Nephron (organoid): ENCODE measurements at regions not wholly inside any gene's neighbourhood (a gene's known extent, or its start where the extent isn't known, plus 50 kb on each side); places are given as distances from the start of the nearest gene placed in this dataset.
A peak's percentile ranks its signal among the peaks of the same experiment; 100 is the strongest.

Experiments used
- H3K27ac Mint-ChIP-seq, 3 experiments: 2 replicates each; pipeline ENCODE4 v1.8.0; 2020; ENCODE audit warnings: mixed read lengths in 3 of 3, mild to moderate bottlenecking in 2 of 3, moderate library complexity in 1 of 3
- H3K27me3 Mint-ChIP-seq: 2 replicates; pipeline ENCODE4 v1.8.0; 2021; ENCODE audit warnings: low read depth, mild to moderate bottlenecking, moderate library complexity, mixed read lengths
- H3K36me3 Mint-ChIP-seq: 2 replicates; pipeline ENCODE4 v1.8.0; 2020; ENCODE audit warnings: low read depth, mixed read lengths
- H3K4me1 Mint-ChIP-seq: 2 replicates; pipeline ENCODE4 v1.8.0; 2020; ENCODE audit warnings: mixed read lengths
- H3K4me3 Mint-ChIP-seq, 3 experiments: 2 replicates each; pipeline ENCODE4 v1.8.0; 2020; ENCODE audit warnings: mild to moderate bottlenecking in 3 of 3, mixed read lengths in 3 of 3, moderate library complexity in 2 of 3
- H3K9me3 Mint-ChIP-seq: 2 replicates; pipeline ENCODE4 v1.8.0; 2020; ENCODE audit warnings: mixed read lengths
- CTCF ChIP-seq, 3 experiments: fragments of 200-600 bp; sonication (generic); IDR thresholded peaks; one replicate each; pipeline ENCODE4 v1.5.0; 2021; ENCODE audit warnings: antibody characterized with exemption in 3 of 3; ENCODE audit not compliant: unreplicated experiment in 3 of 3

- peaks cover 9% of the 10 kb centered on the region for H3K4me1 Mint-ChIP-seq
- H3K9me3 Mint-ChIP-seq, result no peaks in the 10 kb centered on the region
- no peak overlapping the region for H3K4me3 Mint-ChIP-seq
- H3K36me3 Mint-ChIP-seq, result no peaks in the 10 kb centered on the region
- peaks cover 3% of the 10 kb centered on the region for H3K27me3 Mint-ChIP-seq
- peak overlapping the region; percentile 55 to 71 (median 65) for H3K27ac Mint-ChIP-seq
- no peak for TF ChIP-seq CTCF (IDR thresholded peaks at IDR 0.05; ENCODE audit: unreplicated experiment in 3 of 3)
Measured at GRCh38 chr17:12523244-12523643, 142.4 kb upstream of the MYOCD start.

- peak overlapping the region; percentile 77 to 93 (median 82) for H3K27ac Mint-ChIP-seq
- H3K27me3 Mint-ChIP-seq, result no peaks in the 10 kb centered on the region
- peaks cover 2% of the 10 kb centered on the region for H3K4me1 Mint-ChIP-seq
Measured at GRCh38 chr17:12528036-12528435, 137.7 kb upstream of the MYOCD start.

GRCh38 chr17:12530161-12530560 is 135.5 kb upstream of the MYOCD start:
- Mint-ChIP-seq H3K27me3 (no peaks in the 10 kb centered on the region), H3K4me3 (no peak overlapping the region), H3K9me3 (no peaks in the 10 kb centered on the region), H3K36me3 (no peaks in the 10 kb centered on the region), H3K4me1 (peaks cover 4% of the 10 kb centered on the region), H3K27ac (peak overlapping the region in 1 of 3 experiments; percentile 84)
- no peak for TF ChIP-seq CTCF (IDR thresholded peaks at IDR 0.05; ENCODE audit: unreplicated experiment in 3 of 3)

More at GRCh38 chr17:12528036-12528435, 137.7 kb upstream of the MYOCD start:
- no peaks in the 10 kb centered on the region for H3K36me3 Mint-ChIP-seq
- no peak overlapping the region for H3K4me3 Mint-ChIP-seq
- no peak for TF ChIP-seq CTCF (IDR thresholded peaks at IDR 0.05; ENCODE audit: unreplicated experiment in 3 of 3)
- H3K9me3 Mint-ChIP-seq, result no peaks in the 10 kb centered on the region

GRCh38 chr17:12536021-12536420 is 129.7 kb upstream of the MYOCD start:
- peaks cover 4% of the 10 kb centered on the region for H3K4me1 Mint-ChIP-seq
- H3K27me3 Mint-ChIP-seq, result no peaks in the 10 kb centered on the region

GRCh38 chr17:12536472-12536871 is 129.2 kb upstream of the MYOCD start:
- Mint-ChIP-seq H3K27me3 (no peaks in the 10 kb centered on the region), H3K27ac (peak overlapping the region in 1 of 3 experiments; percentile 49)
- TF ChIP-seq CTCF (IDR thresholded peaks at IDR 0.05; ENCODE audit: unreplicated experiment in 3 of 3), result no peak

More at GRCh38 chr17:12536021-12536420, 129.7 kb upstream of the MYOCD start:
- no peaks in the 10 kb centered on the region for H3K36me3 Mint-ChIP-seq
- TF ChIP-seq CTCF (IDR thresholded peaks at IDR 0.05; ENCODE audit: unreplicated experiment in 3 of 3), result no peak
- peak overlapping the region in 1 of 3 experiments; percentile 49 for H3K27ac Mint-ChIP-seq
- no peak overlapping the region for H3K4me3 Mint-ChIP-seq
- H3K9me3 Mint-ChIP-seq, result no peaks in the 10 kb centered on the region

GRCh38 chr17:12537436-12537835 is 128.3 kb upstream of the MYOCD start:
- H3K27me3 Mint-ChIP-seq, result no peaks in the 10 kb centered on the region
- no peaks in the 10 kb centered on the region for H3K36me3 Mint-ChIP-seq
- no peak overlapping the region for H3K27ac Mint-ChIP-seq
- no peak for TF ChIP-seq CTCF (IDR thresholded peaks at IDR 0.05; ENCODE audit: unreplicated experiment in 3 of 3)
- no peak overlapping the region for H3K4me3 Mint-ChIP-seq
- no peaks in the 10 kb centered on the region for H3K9me3 Mint-ChIP-seq
- H3K4me1 Mint-ChIP-seq, result peaks cover 4% of the 10 kb centered on the region

More at GRCh38 chr17:12536472-12536871, 129.2 kb upstream of the MYOCD start:
- no peak overlapping the region for H3K4me3 Mint-ChIP-seq
- H3K9me3 Mint-ChIP-seq, result no peaks in the 10 kb centered on the region
- H3K36me3 Mint-ChIP-seq, result no peaks in the 10 kb centered on the region
- H3K4me1 Mint-ChIP-seq, result peaks cover 4% of the 10 kb centered on the region
